ENCODE measurements at regions not wholly inside any gene's neighbourhood (a gene's known extent, or its start where the extent isn't known, plus 50 kb on each side); places are given as distances from the start of the nearest gene placed in this dataset.
"Not testable (repeated sequence)": the region's sequence is repeated elsewhere in the genome, so short reads cannot be mapped to it uniquely, and the experiment has no call there.

DNA sequence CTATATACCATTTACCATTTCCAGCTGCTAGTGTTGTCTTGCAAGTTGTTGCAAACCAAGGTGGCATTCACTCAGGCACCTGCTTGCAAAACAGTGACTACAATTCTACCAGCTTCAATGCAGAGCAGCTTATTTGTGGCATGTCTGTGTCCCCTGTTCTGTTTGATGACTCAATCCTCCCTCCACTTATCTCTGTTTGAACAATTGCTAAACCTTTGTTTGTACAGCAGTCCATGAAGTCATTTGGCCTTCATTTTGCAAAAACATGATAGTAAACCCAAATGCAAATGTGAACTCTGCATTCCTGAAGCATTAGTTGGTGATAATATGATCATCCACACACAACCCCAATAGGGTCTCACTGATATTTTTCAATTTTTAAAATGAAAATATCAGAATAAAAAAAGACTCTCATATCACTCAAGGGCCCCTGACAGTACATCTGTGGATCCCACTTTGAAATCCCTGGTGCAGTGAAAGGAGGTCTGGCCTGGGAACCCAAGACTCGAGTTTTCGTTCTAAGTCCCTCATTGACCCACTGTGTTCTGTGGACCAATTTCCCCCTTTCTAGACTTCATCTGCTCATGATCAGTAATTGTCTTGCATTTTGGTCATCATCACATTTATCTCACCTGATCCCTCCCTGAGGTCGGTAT is 425.4 kb downstream of the RPS24 start:
- peak; percentile 77 for DNase-seq (ENCODE audit: low spot score)

DNA sequence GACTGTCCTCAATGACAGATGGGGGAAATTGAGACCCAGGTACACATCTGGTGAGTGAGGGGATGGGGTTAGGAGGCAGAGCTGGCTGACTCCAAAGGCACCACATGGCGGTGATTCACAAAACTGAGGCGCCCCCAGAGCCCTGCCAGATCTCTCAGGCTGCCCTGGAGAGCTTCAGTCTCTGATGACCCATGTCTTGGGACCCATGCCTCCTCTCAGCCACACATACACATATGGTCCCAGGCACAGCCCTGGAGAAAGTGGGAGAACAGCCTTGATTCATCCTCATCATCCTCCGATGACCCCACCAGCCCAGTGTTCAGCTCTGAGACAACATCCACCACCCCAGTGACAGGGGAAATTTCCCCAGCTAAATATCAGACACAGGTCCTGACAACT is 426.0 kb downstream of the RPS24 start:
- no peak for DNase-seq (ENCODE audit: low spot score)

DNA sequence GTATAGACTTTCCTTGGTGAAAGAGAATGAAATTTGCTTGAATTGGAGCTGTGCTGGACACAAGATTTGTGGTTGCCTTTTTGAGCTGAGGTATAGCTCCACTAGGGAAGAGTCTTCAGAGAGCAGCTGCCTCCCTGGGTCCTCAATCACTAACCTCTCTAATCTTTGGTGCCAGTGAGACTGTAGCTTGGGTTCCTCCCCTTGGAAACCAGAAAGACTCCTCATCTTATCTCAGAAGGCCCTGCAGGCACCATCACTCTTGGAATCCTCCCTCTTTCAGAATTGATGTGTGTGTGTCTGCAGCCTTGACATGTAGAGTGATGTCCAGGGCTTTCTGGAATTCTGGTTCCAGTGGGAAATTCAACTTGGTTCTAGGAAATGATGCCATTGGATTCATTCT is 426.5 kb downstream of the RPS24 start:
- no peak for DNase-seq (ENCODE audit: low spot score)

DNA sequence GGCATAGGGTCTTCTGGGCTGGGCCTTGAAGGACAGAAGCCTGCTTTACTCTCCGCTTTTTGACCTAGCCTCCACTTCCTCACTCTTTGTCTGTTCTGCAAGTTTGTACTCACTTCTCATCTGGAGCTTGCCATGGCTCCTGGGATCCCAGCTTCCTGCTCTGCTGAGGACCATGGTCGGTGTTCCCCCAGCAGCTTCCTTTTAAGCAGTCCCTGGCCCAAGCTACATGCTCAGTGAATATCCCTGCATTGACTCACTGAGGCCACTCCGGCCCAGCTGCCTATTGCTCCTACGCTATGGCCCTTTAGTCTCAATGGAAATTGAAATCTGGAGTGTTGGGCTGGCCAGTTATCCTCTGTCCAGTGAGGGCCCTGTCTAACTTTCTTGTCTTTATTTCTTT is 427.7 kb downstream of the RPS24 start:
- no peak for DNase-seq (ENCODE audit: low spot score)

DNA sequence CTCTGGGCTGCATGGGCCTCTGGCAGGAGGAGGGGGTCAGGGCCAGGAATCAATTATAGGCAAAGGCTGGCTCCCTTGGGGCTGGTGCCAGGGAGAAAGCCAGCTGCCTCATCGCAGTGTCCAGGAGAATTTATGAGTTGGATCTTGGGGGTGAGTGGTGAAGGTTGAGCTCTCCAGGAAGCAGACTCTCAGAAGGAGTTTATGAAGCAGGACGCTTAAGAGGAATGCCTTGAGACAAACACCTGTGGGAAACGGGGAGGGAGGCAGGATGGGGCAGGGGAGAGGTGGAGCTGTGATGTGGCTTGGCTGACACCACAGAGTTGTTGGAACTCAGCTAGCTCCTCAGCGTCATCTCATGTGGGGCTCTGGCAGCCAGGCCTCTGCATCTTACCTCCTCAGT is 428.5 kb downstream of the RPS24 start:
- no peak for DNase-seq (ENCODE audit: low spot score)

DNA sequence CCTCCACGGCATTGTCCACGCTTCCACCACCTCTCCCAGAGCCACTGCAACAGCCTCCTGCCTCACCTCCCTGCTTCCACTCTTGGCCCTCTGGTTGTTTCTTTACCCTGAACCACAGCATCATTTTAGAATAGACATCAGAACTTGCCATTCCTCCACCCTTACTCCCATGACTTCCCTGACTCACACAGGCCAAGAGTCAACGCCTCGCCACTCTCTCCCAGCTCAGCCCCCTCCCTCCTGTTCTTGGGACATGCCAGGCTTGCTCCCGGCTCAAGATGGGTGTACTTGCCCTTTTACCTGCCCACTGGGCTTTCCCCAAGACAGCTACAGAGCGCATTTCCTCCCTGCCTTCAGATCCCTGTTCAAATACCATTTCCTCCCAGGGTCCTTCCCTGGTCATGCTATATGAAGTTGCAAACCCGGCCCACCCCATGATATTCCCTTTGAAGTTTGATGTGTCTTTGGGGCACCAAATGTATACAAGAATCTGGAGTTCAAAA is 429.1 kb downstream of the RPS24 start:
- DNase-seq (ENCODE audit: low spot score) = no peak

DNA sequence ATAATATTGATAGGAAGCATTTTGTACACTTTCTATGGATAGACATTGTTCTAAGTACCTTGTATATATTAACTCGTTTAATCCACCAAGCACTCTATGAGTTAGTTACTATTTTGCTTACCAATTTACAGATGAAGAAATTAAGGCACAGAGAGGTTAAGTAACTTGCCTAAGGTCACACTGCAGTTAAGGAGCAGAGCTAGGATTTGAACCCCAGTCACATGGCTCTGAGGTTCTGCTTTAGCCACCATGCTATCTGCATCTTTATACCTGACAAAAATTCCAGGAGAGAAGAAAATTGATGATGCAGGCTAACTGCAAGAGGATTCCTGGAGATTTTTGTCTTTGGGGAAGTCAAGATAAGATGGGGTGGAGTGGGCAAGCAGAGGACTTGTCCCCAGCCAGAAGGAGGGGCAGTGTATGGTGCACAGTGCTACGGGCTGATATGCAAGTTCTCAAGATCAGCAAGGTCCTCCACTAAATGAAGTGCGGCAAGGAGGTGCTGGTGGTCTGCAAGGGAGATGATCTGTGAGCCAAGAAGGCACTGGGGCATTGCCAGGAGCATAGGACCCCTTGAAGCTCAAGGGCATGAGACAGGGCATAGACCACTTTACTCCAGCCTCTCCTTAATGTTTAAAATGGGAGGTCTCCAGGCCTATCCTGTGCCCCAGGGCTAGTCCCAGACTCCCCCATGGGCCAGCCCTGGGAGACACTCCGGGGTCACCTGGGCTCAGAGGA is 430.6 kb downstream of the RPS24 start:
- no peak for DNase-seq (ENCODE audit: low spot score)

DNA sequence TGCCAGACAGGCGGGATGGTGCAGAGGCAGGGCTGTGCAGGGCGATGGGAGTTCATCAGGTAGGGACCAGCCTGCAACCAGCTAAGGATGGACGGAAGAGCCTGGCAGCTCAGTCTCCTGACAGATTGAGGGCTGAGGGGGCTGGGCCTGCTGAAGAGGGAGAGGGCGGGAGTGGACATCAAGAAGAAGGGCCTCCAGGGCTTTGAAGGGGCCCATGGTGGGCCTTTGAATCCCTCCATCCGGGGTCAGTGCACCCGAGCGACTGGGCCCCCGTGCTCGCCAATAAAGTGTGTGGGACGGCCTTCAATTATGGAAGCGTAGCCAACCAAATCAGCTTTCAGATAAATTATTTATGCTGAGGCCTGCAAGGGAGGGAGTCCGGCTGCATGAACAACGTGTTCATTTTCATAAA is 431.2 kb downstream of the RPS24 start:
- no peak for DNase-seq (ENCODE audit: low spot score)

DNA sequence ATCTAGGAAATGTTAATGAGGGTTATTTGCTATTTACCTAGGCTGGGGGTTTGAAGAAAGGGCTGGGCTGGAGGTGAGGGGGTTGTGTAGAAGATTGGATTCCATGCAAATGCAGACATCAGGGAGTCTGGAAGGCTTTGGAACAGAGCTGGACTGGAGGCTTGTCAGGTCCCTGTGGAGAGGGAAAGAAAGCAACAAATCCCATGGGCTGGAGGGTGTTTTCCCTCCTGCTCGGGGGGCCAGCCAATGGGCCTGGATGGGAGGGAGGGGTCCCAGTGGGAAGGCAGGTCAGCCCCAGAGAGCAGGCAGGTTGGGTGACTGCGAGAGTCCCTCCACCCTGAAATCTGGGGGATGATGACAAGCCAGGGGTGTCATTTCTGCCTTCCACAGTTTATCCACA is 431.8 kb downstream of the RPS24 start:
- no peak for DNase-seq (ENCODE audit: low spot score)

DNA sequence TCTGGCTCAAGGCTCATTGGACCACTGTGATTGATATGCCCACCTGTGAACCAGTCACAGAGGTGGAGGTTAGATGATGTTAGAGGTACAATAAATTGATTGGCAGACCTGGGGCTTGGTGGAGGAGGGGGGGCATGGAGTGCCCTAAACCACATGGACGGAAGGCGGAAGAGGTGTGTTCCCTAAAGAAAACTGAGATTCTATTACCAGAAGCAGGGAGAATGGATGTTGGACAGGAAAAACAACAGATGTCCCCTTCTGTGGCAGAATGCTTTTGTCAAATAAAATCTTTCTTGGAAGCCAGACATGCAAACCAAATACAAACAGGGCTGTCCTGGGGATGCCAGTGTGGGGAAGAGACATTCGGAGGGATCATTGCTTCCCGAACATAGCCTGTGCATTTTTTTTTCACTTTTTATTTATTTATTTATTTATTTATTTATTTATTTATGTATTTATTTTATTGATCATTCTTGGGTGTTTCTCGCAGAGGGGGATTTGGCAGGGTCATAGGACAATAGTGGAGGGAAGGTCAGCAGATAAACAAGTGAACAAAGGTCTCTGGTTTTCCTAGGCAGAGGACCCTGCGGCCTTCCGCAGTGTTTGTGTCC is 433.9 kb downstream of the RPS24 start:
- DNase-seq (ENCODE audit: low spot score) = no peak

DNA sequence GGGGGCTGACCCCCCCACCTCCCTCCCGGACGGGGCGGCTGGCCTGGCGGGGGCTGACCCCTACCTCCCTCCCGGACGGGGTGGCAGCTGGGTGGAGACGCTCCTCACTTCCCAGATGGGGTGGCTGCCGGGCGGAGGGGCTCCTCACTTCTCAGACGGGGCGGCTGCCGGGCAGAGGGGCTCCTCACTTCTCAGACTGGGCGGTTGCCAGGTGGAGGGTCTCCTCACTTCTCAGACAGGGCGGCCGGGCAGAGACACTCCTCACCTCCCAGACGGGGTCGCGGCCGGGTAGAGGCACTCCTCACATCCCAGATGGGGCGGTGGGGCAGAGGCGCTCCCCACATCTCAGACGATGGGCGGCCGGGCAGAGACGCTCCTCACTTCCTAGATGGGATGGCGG is 435.1 kb downstream of the RPS24 start:
- DNase-seq (ENCODE audit: low spot score) = not testable (repeated sequence)

DNA sequence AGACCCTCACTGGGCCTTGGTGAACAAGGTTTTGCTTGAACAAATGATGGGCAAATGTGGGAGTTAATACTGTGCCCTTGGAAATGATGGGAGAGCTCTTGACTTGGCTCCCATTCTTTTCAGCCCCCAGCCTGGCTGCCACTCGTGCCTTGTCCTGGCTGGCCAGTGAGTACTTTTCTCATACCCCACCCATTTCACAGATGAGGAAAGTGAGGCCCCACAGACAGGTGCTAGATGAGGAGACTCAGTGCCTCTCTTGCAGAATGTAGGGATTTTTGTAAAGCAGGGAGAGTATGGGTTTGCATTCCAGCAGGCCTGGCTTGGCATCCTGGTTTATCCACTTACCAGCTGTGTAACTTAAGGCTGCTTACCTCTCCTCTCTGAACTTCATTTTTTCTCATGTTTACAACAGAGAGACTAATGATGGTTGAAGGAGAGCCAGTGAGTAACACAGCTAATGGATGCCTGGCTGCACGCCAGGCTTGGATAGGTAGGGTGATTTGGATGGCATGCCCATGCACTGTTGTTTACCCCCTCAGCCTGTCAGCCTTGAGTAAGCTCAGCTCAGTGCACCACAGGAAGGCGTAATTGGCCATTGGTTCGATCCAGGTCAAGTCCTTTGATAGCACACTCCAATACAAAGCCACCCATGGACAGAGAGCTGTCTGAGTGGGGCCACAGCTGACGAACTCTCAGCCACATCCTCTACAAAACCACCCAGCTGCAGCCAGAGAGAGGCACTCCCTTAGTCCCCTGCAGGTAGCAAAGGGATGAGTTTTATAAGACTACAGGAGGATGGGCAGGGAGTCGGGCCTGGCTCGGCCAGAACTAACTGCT is 436.8 kb downstream of the RPS24 start:
- no peak for DNase-seq (ENCODE audit: low spot score)

DNA sequence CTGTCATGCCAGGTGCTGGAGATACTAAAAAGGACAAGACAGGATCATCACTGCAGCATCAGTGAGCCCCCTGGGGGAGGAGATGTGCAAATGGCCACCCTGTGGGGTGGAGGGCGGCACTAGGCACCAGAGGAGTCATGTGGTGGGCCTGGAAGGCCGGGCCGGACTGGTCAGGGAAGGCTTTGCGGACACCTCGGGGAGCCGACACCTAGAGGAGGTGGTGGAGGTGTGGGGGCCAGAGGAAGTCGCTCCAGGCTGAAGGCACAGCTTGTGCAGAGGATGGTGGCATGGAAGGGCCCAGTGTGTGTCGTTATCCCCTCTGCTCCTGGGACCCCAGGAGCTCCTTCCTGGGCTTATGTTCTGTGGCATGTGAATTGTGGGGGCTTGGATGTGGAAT is 437.7 kb downstream of the RPS24 start:
- DNase-seq (ENCODE audit: low spot score) = no peak

DNA sequence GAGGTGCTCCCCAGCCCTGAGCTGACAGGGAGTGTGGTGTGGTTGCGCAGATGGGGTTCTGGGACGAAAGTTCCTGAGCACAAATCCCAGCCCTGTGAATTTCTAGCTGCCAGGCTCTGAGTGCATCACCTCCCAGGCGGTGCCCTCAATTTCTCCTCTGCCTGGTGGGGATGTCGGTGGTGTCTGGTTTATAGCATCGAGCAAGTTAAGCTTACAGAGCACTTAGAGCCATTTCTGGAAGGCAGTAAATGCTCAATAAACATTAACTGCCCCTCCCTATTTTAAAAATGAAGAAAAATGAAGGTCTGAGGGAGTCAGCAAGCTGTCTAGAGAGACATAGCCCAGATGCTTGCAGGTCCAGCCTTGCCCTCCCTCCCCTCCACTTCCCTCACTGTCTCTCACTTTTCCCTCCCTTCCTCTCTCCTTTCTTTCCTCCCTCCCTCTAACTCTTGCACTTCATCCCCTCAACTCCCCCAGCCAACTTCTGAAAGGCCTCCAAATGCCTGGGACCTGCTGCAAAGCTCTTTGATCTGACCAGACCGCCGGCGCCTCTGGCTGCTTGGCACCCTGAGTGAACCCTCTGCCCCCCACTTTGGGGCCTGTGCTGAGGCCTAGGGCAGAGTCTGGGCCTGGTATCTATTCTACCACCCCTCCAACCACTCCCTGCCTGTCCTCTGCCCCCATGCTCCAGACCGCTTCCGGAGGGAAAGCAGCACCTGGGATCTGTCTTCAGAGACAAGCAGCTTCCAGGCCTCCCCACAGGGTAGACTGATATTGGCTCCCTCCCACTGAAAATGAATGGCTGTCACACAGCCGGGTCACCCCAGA is 438.3 kb downstream of the RPS24 start:
- no peak for DNase-seq (ENCODE audit: low spot score)

DNA sequence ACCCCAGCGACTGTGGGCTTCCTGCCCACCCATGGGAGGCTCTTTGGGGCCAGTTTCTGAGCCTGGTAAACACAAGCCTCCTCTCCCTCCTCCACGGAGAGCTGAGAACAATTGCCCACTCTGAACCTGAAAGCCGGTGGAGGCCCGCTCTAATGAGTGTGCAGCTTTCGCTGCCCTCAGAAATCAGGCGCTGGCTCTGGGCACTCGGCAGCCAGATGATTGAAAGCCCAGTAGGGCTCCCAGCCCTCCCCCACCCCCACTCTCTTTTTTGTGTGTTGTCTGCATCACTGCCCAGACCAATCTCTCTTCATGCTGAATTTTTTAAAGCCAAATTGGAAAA is 438.9 kb downstream of the RPS24 start:
- no peak for DNase-seq (ENCODE audit: low spot score)

DNA sequence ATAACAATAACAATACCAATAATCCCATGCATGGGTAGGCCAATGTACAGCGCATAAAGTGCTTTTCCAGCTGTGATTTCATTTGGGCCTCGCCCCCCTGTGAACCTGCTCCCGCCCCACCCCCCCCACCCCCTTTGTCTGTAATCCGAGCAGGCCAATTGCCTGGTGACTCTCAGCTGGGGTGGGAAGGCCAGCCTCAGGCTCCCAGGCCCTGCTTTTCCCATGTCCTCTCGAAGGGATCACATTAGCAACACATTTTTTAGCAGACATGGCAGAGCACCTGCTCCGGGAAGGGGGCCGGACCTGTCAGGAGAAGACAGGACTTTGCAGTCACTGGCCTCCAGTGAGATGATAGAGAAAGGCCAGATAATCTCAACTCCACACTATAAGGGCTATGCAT is 439.3 kb downstream of the RPS24 start:
- no peak for DNase-seq (ENCODE audit: low spot score)

DNA sequence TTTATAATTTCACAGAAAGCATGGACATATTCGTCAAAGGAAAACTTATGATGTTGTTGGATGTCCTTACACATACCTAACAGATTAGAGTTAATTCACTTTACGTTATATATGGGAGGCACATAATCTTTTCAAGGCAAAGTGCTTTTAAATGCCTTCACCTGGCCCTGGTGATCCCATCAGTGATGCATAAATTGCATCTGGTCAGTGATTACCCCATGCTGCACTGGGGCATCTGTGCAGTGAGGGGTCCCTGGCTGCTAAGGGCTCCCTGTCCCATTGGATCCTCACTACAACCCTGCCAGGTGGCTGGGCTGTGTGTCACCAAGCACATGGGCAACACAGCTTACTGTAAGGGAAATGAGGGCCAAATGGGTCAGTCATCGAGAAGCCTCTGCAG is 441.1 kb downstream of the RPS24 start:
- no peak for DNase-seq (ENCODE audit: low spot score)

DNA sequence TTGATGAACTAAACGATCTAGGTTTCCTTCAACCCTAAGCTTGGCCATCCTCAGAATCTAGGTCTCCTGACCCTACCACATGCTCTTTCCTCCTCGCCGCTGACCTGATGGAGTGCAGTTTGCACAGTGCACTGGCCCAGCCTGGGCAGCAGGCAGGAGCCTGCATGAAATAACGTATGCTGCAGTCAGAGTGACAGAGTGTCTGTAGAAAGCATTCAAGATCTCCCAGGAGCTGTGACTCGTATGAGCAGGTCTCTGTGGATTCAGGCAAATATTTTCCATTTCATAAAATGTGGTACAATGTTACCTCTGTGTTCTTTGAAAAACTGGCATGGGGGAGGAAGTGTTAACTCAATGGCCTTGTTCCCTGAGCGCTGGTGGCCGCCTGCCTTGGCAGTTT is 441.8 kb downstream of the RPS24 start:
- no peak for DNase-seq (ENCODE audit: low spot score)

DNA sequence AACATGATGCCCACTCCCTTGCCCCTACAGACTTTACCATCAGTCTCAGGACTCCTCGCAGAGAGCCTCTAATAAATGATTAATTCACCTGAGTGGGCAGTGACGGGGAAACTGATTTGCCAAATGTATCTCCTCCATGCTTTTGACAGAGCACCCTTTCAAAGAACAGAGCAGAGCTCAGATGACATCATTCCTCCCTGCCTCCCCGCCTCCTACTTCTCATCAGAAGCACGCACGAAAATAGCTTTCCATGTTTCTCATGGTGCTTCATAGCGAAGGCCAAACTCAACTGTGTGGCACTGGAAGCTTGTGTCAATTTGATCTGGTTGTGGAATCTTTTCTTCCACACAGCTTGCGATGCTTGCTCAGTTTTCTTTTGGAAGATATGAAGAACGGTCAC is 442.5 kb downstream of the RPS24 start:
- no peak for DNase-seq (ENCODE audit: low spot score)

DNA sequence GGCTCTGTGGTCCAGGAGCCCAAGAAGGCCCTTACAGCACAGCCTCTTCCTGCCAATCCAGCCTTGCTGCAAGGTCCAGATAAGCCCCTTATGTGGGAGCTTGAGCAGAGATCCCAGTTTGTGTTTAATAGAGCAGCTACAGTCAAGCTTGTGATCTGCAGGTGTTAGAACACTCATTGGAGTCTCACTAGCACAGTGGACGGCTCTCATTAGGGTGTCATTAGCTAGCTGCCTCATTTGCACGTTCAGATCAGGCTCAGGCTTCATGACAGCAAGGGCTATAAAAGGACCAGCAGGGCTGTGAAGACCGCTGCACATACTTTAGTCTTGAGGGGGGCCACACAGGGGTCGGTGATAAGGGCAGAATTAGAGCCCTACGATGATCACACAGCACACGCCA is 443.2 kb downstream of the RPS24 start:
- DNase-seq (ENCODE audit: low spot score) = no peak

DNA sequence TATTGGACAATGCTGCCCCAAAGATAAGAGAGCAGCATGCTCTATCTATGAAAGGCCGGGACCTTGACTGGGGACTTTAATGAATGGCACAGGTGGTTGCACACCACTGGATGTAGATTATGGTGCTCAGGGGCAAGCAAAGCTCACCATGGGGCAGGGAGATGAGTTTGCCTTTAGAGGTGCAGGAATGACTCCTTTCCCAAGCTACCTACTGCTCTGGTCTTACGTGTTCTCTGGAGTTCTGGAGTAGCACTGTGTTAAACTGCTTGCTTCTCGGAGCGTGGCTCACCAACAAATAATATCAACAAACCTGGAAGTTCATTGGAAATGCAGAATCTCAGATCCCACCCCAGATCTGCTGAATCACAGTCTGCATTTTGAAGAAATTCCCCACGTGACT is 445.3 kb downstream of the RPS24 start:
- no peak for DNase-seq (ENCODE audit: low spot score)

DNA sequence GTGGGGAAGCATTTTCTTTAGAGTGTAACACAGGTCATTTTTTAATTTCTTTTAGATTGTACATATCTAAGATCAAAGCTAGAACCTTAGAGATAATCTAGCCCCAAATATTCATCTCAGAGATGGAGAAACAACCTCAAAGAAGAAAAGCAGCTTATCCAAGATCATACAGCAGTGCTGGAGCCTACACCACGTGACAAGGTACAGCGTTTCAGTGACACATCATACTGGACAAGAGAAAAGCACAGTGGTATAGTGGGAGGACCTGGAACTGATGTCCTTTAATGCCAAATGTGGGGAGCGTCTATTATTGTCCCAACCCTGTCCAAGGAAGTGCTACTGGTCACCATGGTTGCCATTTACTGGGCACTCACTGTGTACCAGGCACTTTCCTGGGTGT is 445.8 kb downstream of the RPS24 start:
- DNase-seq (ENCODE audit: low spot score) = no peak

Measured in HuH-7 (cell line).